ENCODE measurements at regions not wholly inside any gene's neighbourhood (a gene's known extent, or its start where the extent isn't known, plus 50 kb on each side); places are given as distances from the start of the nearest gene placed in this dataset.

DNA sequence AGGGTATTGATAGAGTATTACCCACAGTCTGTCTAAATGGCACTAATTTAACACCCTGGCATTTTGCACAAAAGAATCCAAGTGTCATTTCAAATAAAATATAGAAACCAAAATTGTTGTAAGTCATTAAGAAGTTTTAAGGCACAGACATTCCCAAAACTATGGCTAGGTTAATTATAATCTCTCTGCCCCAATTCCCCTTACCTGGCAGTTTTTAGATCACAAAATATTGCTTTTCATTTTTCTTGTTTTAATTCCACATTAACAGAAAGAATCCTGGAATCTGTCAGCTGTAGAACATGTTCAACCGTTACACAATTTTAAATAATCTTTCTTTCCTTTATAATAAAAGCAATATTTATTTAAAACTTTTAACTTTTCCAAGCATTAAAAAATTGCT, 56.1 kb upstream of the PALS2 start:
- H3K9me3 Mint-ChIP-seq = peaks cover 20% of the 10 kb centered on the region
- intact Hi-C loops (cut with micrococcal nuclease) = no loop called here
- H3K27me3 Mint-ChIP-seq = no peaks in the 10 kb centered on the region
- no peak overlapping the region for H3K27ac Mint-ChIP-seq
- no peaks in the 10 kb centered on the region for H3K4me1 Mint-ChIP-seq (ENCODE audit: low read depth)
- no peak overlapping the region for H3K4me3 Mint-ChIP-seq
- no peaks in the 10 kb centered on the region for H3K36me3 Mint-ChIP-seq (ENCODE audit: low read depth)

DNA sequence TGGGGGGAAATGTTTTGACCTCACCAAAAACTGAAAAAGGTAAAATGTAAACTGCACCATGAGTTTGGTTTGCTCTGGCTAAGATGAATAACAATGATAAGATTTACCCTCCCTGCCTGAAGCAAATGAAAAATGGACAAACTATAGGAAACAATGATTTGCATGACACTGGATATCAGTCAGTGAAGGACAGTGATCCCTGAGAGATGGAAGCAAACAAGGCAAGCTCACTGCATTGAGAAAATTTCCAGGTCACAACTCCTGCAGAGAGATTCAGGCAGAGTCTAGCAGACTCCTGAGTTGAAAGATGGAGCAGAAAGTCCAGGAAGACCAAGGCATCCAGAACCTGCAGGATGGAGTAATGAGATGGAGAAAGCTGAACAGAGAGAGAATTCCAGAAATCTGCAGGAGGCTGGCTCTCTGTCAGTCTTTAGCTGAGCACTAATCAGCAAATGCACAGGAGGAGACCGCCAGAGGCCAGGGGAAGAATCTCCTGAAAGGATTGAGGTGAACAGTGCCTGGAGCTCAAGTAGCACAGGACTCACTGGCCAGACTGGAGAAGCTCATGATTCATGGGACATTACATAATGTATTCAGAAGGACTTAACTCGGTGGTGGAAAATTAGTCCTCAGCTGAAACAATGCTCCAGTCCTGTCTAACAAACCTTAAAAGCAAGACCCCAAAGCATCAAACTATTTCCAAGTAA, 51.2 kb upstream of the PALS2 start:
- Mint-ChIP-seq H3K27ac (no peak overlapping the region), H3K27me3 (no peaks in the 10 kb centered on the region), H3K36me3 (ENCODE audit: low read depth) (no peaks in the 10 kb centered on the region), H3K4me3 (no peak overlapping the region), H3K9me3 (peaks cover 12% of the 10 kb centered on the region), H3K4me1 (ENCODE audit: low read depth) (no peaks in the 10 kb centered on the region)
- intact Hi-C loops (cut with micrococcal nuclease) = no loop called here

Data from dendritic cell treated with granulocyte-macrophage colony-stimulating factor and Interleukin-4, amounts not matched to agents 40 ng/mL and 50 ng/mL, for 4 days (primary cell).